HG03039 (cell line): ENCODE measurements at regions not wholly inside any gene's neighbourhood (a gene's known extent, or its start where the extent isn't known, plus 50 kb on each side); places are given as distances from the start of the nearest gene placed in this dataset.
A peak's percentile ranks its signal among the peaks of the same experiment; 100 is the strongest.
"Not testable (repeated sequence)": the region's sequence is repeated elsewhere in the genome, so short reads cannot be mapped to it uniquely, and the experiment has no call there.

Experiments
- ATAC-seq: cut with Tn5 transposase; IDR thresholded peaks from one replicate; pipeline ENCODE4 v1.9.1; 2021; ENCODE audit warnings: mild to moderate bottlenecking, moderate library complexity; ENCODE audit not compliant: unreplicated experiment

- no peak for ATAC-seq
Measured at GRCh38 chr13:38160131-38160530, 189.5 kb upstream of the UFM1 start.

- no peak for ATAC-seq
Measured at GRCh38 chr13:38159710-38160109, 189.9 kb upstream of the UFM1 start.

- ATAC-seq = no peak
Measured at GRCh38 chr13:38147050-38147449, 202.6 kb upstream of the UFM1 start.

- ATAC-seq = no peak
Measured at GRCh38 chr13:38141792-38142191, 207.9 kb upstream of the UFM1 start.

GRCh38 chr13:38135592-38135991 lies 214.1 kb upstream of the UFM1 start:
- no peak for ATAC-seq

- no peak for ATAC-seq
Measured at GRCh38 chr13:38121267-38121666, 228.4 kb upstream of the UFM1 start.

- no peak for ATAC-seq
Measured at GRCh38 chr13:38103851-38104250, 234.3 kb upstream of the TRPC4 start.

GRCh38 chr13:38099751-38100150 lies 230.2 kb upstream of the TRPC4 start:
- ATAC-seq = no peak

- no peak for ATAC-seq
Measured at GRCh38 chr13:38093425-38093824, 223.9 kb upstream of the TRPC4 start.

GRCh38 chr13:38090913-38091312 lies 221.3 kb upstream of the TRPC4 start:
- no peak for ATAC-seq

- ATAC-seq = no peak
Measured at GRCh38 chr13:38086721-38087120, 217.1 kb upstream of the TRPC4 start.

GRCh38 chr13:38086013-38086412 lies 216.4 kb upstream of the TRPC4 start:
- ATAC-seq = no peak

GRCh38 chr13:38073931-38074330 lies 204.4 kb upstream of the TRPC4 start:
- no peak for ATAC-seq

GRCh38 chr13:38072696-38073095 lies 203.1 kb upstream of the TRPC4 start:
- no peak for ATAC-seq

GRCh38 chr13:38071340-38071739 lies 201.8 kb upstream of the TRPC4 start:
- ATAC-seq = not testable (repeated sequence)

- ATAC-seq = no peak
Measured at GRCh38 chr13:38053896-38054295, 184.3 kb upstream of the TRPC4 start.

GRCh38 chr13:38046049-38046376 lies 176.4 kb upstream of the TRPC4 start:
- no peak for ATAC-seq

GRCh38 chr13:38045278-38046048 lies 175.9 kb upstream of the TRPC4 start:
- ATAC-seq = peak; percentile 79

- no peak for ATAC-seq
Measured at GRCh38 chr13:38044067-38044466, 174.5 kb upstream of the TRPC4 start.

GRCh38 chr13:38042771-38043170 lies 173.2 kb upstream of the TRPC4 start:
- ATAC-seq = no peak

- ATAC-seq = no peak
Measured at GRCh38 chr13:38024431-38024830, 154.9 kb upstream of the TRPC4 start.

GRCh38 chr13:38017320-38017719 lies 147.7 kb upstream of the TRPC4 start:
- ATAC-seq = no peak

GRCh38 chr13:38013676-38014075 lies 144.1 kb upstream of the TRPC4 start:
- no peak for ATAC-seq
